ENCODE measurements at regions not wholly inside any gene's neighbourhood (a gene's known extent, or its start where the extent isn't known, plus 50 kb on each side); places are given as distances from the start of the nearest gene placed in this dataset.
"Not testable (repeated sequence)": the region's sequence is repeated elsewhere in the genome, so short reads cannot be mapped to it uniquely, and the experiment has no call there.

GRCh38 chr5:37962389-37962788 is 122.5 kb upstream of the GDNF start:
- DNase-seq (ENCODE audit: low read depth in 3 of 3): no peak

GRCh38 chr5:37957218-37957617 is 117.4 kb upstream of the GDNF start:
- no peak for DNase-seq (ENCODE audit: low read depth in 3 of 3)

- no peak for DNase-seq (ENCODE audit: low read depth in 3 of 3)
These were observed 115.9 kb upstream of the GDNF start for GRCh38 chr5:37955748-37956147.

GRCh38 chr5:37954561-37954960 is 114.7 kb upstream of the GDNF start:
- no peak for DNase-seq (ENCODE audit: low read depth in 3 of 3)

- DNase-seq (ENCODE audit: low read depth in 3 of 3): no peak
These were observed 112.3 kb upstream of the GDNF start for GRCh38 chr5:37951946-37952721.

GRCh38 chr5:37950436-37950835 is 110.6 kb upstream of the GDNF start:
- DNase-seq (ENCODE audit: low read depth in 3 of 3): no peak

- DNase-seq (ENCODE audit: low read depth in 3 of 3): no peak
These were observed 105.6 kb upstream of the GDNF start for GRCh38 chr5:37945446-37945845.

GRCh38 chr5:37943136-37943535 is 103.3 kb upstream of the GDNF start:
- not testable (repeated sequence) for DNase-seq (ENCODE audit: low read depth in 3 of 3)

GRCh38 chr5:37940931-37941623 is 101.2 kb upstream of the GDNF start:
- no peak for DNase-seq (ENCODE audit: low read depth in 3 of 3)

- DNase-seq (ENCODE audit: low read depth in 3 of 3): no peak
These were observed 99.0 kb upstream of the GDNF start for GRCh38 chr5:37938861-37939260.

- no peak for DNase-seq (ENCODE audit: low read depth in 3 of 3)
These were observed 98.4 kb upstream of the GDNF start for GRCh38 chr5:37938076-37938852.

- DNase-seq (ENCODE audit: low read depth in 3 of 3): no peak
These were observed 96.2 kb upstream of the GDNF start for GRCh38 chr5:37936091-37936490.

GRCh38 chr5:37933576-37933975 is 93.7 kb upstream of the GDNF start:
- DNase-seq (ENCODE audit: low read depth in 3 of 3): no peak

- no peak for DNase-seq (ENCODE audit: low read depth in 3 of 3)
These were observed 92.6 kb upstream of the GDNF start for GRCh38 chr5:37932450-37932849.

GRCh38 chr5:37931541-37931940 is 91.7 kb upstream of the GDNF start:
- DNase-seq (ENCODE audit: low read depth in 3 of 3): no peak

GRCh38 chr5:37930350-37930749 is 90.5 kb upstream of the GDNF start:
- DNase-seq (ENCODE audit: low read depth in 3 of 3): no peak

- DNase-seq (ENCODE audit: low read depth in 3 of 3): no peak
These were observed 90.0 kb upstream of the GDNF start for GRCh38 chr5:37929791-37930190.

- DNase-seq (ENCODE audit: low read depth in 3 of 3): not testable (repeated sequence)
These were observed 87.9 kb upstream of the GDNF start for GRCh38 chr5:37927753-37928152.

GRCh38 chr5:37926732-37927131 is 86.9 kb upstream of the GDNF start:
- DNase-seq (ENCODE audit: low read depth in 3 of 3): no peak

- no peak for DNase-seq (ENCODE audit: low read depth in 3 of 3)
These were observed 81.6 kb upstream of the GDNF start for GRCh38 chr5:37921452-37921851.

- DNase-seq (ENCODE audit: low read depth in 3 of 3): no peak
These were observed 78.6 kb upstream of the GDNF start for GRCh38 chr5:37918424-37918823.

- DNase-seq (ENCODE audit: low read depth in 3 of 3): no peak
These were observed 76.7 kb upstream of the GDNF start for GRCh38 chr5:37916525-37916924.

All from stimulated activated CD4-positive, alpha-beta T cell treated with anti-CD3 and anti-CD28 coated beads, TNF-alpha, amount 100 ng/mL, for 4 hours (primary cell).